ENCODE measurements at regions not wholly inside any gene's neighbourhood (a gene's known extent, or its start where the extent isn't known, plus 50 kb on each side); places are given as distances from the start of the nearest gene placed in this dataset.

DNA sequence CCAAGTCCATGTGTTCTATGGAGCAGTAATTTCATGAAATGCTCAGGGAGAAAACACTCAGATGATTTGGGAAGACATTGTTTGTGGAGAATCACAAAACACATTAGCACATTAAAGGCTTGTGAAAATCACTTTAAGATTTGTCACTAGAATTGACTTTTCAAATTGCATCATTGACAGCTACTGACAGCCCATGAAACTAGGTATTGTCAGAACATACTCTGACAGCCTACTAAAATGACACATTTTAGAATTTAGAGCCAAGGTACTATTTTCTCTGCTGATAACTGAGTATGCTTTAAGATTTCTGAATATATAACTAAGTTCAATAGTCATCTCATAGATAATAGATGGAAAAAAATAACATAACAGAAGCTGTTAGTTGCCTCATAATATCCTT, 67.4 kb upstream of the FOXC1 start:
- TF ChIP-seq, protein P1, sequence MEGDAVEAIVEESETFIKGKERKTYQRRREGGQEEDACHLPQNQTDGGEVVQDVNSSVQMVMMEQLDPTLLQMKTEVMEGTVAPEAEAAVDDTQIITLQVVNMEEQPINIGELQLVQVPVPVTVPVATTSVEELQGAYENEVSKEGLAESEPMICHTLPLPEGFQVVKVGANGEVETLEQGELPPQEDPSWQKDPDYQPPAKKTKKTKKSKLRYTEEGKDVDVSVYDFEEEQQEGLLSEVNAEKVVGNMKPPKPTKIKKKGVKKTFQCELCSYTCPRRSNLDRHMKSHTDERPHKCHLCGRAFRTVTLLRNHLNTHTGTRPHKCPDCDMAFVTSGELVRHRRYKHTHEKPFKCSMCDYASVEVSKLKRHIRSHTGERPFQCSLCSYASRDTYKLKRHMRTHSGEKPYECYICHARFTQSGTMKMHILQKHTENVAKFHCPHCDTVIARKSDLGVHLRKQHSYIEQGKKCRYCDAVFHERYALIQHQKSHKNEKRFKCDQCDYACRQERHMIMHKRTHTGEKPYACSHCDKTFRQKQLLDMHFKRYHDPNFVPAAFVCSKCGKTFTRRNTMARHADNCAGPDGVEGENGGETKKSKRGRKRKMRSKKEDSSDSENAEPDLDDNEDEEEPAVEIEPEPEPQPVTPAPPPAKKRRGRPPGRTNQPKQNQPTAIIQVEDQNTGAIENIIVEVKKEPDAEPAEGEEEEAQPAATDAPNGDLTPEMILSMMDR (conservative IDR thresholded peaks at IDR 0.05), result no peak
- H3K4me3 Mint-ChIP-seq, result no peak overlapping the region

More for the DNA sequence above, 67.4 kb upstream of the FOXC1 start:
- Histone ChIP-seq H4K8ac (replicated peaks; ENCODE audit: insufficient read length, low read depth, low read length) (no peak overlapping the region), H2BK120ac (ENCODE audit: low read depth, low read length, poor library complexity, severe bottlenecking) (no peak overlapping the region), H3K56ac (ENCODE audit: insufficient read length, low read depth, low read length) (no peak overlapping the region), H3T11ph (ENCODE audit: low read length) (no peak overlapping the region), H3K23ac (ENCODE audit: insufficient read length, low read depth, low read length) (no peak overlapping the region), H3K79me2 (ENCODE audit: insufficient read depth, low read length) (no peaks in the 10 kb centered on the region), H4K5ac (ENCODE audit: insufficient read length, low read depth, low read length) (no peak overlapping the region), H3K4me1 (ENCODE audit: insufficient read depth, low read length) (no peaks in the 10 kb centered on the region; the same call in 1 of the 2 replicates), H2BK5ac (ENCODE audit: insufficient read length, low read length) (no peak overlapping the region), H3K4ac (ENCODE audit: low read depth, low read length) (no peak overlapping the region), H2AK5ac (ENCODE audit: insufficient read length, low read length) (no peak overlapping the region), H4K20me1 (ENCODE audit: control insufficient read depth, insufficient read depth, insufficient read length) (no peaks in the 10 kb centered on the region), H3K9me3 (ENCODE audit: control insufficient read depth, low read depth, low read length) (no peaks in the 10 kb centered on the region), H2AFZ (ENCODE audit: low read length) (no peak overlapping the region), H3K27me3 (ENCODE audit: insufficient read depth, low read length) (no peaks in the 10 kb centered on the region), H2BK12ac (ENCODE audit: insufficient read length, low read depth, low read length) (no peak overlapping the region), H2BK15ac (ENCODE audit: low read depth, low read length) (no peak overlapping the region), H3K79me1 (ENCODE audit: insufficient read depth, low read depth, low read length, poor library complexity, severe bottlenecking) (no peaks in the 10 kb centered on the region), H4K91ac (ENCODE audit: insufficient read length, low read depth, low read length) (no peak overlapping the region), H3K18ac (ENCODE audit: insufficient read length, low read depth, low read length) (no peak overlapping the region), H3K14ac (ENCODE audit: insufficient read depth, low read length) (no peak overlapping the region), H3K9ac (ENCODE audit: extremely low read depth, insufficient read length, low read length) (no peak overlapping the region), H3K4me2 (ENCODE audit: insufficient read depth, insufficient read length, low read length) (no peak overlapping the region), H2BK20ac (ENCODE audit: low read depth, low read length, poor library complexity, severe bottlenecking) (no peak overlapping the region), H3K27ac (ENCODE audit: insufficient read length, low read depth, low read length) (no peak overlapping the region), H3K23me2 (ENCODE audit: insufficient read length, low read depth, low read length, poor library complexity, severe bottlenecking) (no peaks in the 10 kb centered on the region)
- H3K4me1 Mint-ChIP-seq, result peaks cover 7 to 8% of the 10 kb centered on the region in 2 experiments
- peaks cover 2 to 6% of the 10 kb centered on the region in 2 experiments; a peak in 3 of 5 replicates for H3K9me3 Mint-ChIP-seq
- DNase-seq, result no peak
- H3K27ac Mint-ChIP-seq, result no peak overlapping the region
- no peaks in the 10 kb centered on the region; a peak in 2 of 7 replicates for H3K36me3 Mint-ChIP-seq (ENCODE audit: insufficient read depth in 1 of 3, low read depth in 3 of 3)
- peaks cover 16% of the 10 kb centered on the region for H3K27me3 Mint-ChIP-seq (ENCODE audit: low read depth)

Measured in H9 (cell line).